ENCODE measurements at regions not wholly inside any gene's neighbourhood (a gene's known extent, or its start where the extent isn't known, plus 50 kb on each side); places are given as distances from the start of the nearest gene placed in this dataset.

DNA sequence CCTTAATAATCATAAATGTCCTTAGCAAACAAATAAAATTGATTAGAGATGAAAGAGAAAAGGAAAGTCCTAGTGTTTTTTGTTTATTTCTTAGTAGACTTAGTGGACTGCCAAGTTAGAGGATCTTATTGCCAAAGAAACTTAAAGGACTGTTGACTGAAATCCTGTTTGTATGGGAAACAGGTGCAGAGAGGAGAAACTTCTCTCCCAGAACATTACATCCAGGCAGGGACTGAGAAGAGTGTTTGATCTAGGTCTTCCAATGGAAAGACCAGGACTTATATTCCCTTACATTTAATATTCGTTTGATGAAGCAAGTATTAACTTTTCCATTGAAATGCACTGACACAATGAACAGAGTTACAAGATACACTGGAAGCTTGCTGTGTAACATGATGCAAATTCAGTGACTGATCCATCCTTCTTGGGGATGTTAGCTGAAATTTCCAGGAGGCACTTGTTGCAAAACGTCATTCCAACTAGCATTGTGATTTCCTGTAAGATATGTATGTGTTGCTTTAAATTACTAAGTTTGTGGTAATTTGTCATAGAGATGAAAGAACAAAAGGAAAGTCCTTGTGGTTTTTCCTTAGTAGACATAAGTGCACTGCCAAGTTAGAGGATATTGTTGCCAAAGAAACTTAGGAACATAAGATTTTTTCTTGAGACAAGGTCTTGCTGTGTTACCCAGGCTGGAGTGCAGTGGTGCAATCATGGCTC lies 505.6 kb downstream of the STIM2 start:
- POLR2A ChIA-PET, result no interaction called here
- BruUV-seq (replicated peaks), result no TSS peak
- Histone ChIP-seq H3K4me1 (ENCODE audit: control insufficient read depth, insufficient read depth, low read length) (no peaks in the 10 kb centered on the region), H3K4me3 (no peak overlapping the region), H3K27ac (ENCODE audit: control insufficient read depth, insufficient read depth) (no peak overlapping the region), H2AFZ (ENCODE audit: control insufficient read depth, low read depth, low read length) (no peak overlapping the region), H4K20me1 (ENCODE audit: control insufficient read depth, insufficient read depth) (no peaks in the 10 kb centered on the region), H3K9ac (ENCODE audit: control insufficient read depth, insufficient read depth, low read length) (no peak overlapping the region), H3K9me3 (replicated peaks; ENCODE audit: control insufficient read depth, insufficient read depth, low read length) (no peaks in the 10 kb centered on the region), H3K36me3 (ENCODE audit: control insufficient read depth in 2 of 2, insufficient read depth in 2 of 2, low read length in 1 of 2) (no peaks in the 10 kb centered on the region), H3K4me2 (ENCODE audit: control insufficient read depth, insufficient read depth) (no peak overlapping the region), H3K79me2 (ENCODE audit: control insufficient read depth, insufficient read depth, low read length) (no peaks in the 10 kb centered on the region), H3K27me3 (replicated peaks in 1 of 2; ENCODE audit: control insufficient read depth in 2 of 2, insufficient read depth in 2 of 2, low read length in 1 of 2) (no peaks in the 10 kb centered on the region)
- intact Hi-C loops (cut with micrococcal nuclease; ENCODE audit: unreplicated experiment), result no loop called here
- ATAC-seq (no peak), DNase-seq (ENCODE audit: low read depth, low spot score) (no peak), FAIRE-seq (no peak)
- SMC1A ChIA-PET (ENCODE audit: uncharacterized antibody, unreplicated experiment), result no interaction called here
- CTCF ChIA-PET, result no interaction called here
- RAD21 ChIA-PET (ENCODE audit: unreplicated experiment), result no interaction called here
- WGBS (ENCODE audit: insufficient coverage, insufficient replicate concordance, low lambda C conversion rate, missing lambda C conversion rate), result 0% methylated on average over 2 of the region's 2 CpGs
- in situ Hi-C loops (cut with MboI), result no loop called here
- TF ChIP-seq, protein P1, sequence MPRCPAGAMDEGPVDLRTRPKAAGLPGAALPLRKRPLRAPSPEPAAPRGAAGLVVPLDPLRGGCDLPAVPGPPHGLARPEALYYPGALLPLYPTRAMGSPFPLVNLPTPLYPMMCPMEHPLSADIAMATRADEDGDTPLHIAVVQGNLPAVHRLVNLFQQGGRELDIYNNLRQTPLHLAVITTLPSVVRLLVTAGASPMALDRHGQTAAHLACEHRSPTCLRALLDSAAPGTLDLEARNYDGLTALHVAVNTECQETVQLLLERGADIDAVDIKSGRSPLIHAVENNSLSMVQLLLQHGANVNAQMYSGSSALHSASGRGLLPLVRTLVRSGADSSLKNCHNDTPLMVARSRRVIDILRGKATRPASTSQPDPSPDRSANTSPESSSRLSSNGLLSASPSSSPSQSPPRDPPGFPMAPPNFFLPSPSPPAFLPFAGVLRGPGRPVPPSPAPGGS (IDR thresholded peaks at IDR 0.05; ENCODE audit: borderline replicate concordance, insufficient read depth, low read depth, low read length, poor library complexity, severe bottlenecking), result no peak
- TF ChIP-seq CHD2 (IDR thresholded peaks at IDR 0.05; ENCODE audit: borderline replicate concordance, low read depth, low read length) (no peak), CEBPZ (IDR thresholded peaks at IDR 0.05; ENCODE audit: low read depth, low read length) (no peak), CEBPB (IDR thresholded peaks at IDR 0.05; ENCODE audit: borderline replicate concordance in 1 of 2, low read depth in 2 of 2, low read length in 2 of 2) (no peak), SKIL (IDR thresholded peaks at IDR 0.05; ENCODE audit: low read depth, poor library complexity, severe bottlenecking) (no peak), RCOR1 (conservative IDR thresholded peaks at IDR 0.05; ENCODE audit: low read depth, low read length) (no peak), KAT2A (conservative IDR thresholded peaks at IDR 0.05; ENCODE audit: control insufficient read depth, low read depth, low read length) (no peak), EZH2 (IDR thresholded peaks at IDR 0.05; ENCODE audit: borderline replicate concordance, control insufficient read depth, low read depth, low read length) (no peak), ZBED1 (IDR thresholded peaks at IDR 0.05; ENCODE audit: borderline replicate concordance) (no peak), SIN3A (IDR thresholded peaks at IDR 0.05; ENCODE audit: low read depth, low read length) (no peak), HCFC1 (IDR thresholded peaks at IDR 0.05; ENCODE audit: low read length) (no peak), POLR2AphosphoS5 (IDR thresholded peaks at IDR 0.05; ENCODE audit: low read length) (no peak), YY1 (IDR thresholded peaks at IDR 0.05; ENCODE audit: low read depth, low read length) (no peak)
- TF ChIP-seq, protein P2, sequence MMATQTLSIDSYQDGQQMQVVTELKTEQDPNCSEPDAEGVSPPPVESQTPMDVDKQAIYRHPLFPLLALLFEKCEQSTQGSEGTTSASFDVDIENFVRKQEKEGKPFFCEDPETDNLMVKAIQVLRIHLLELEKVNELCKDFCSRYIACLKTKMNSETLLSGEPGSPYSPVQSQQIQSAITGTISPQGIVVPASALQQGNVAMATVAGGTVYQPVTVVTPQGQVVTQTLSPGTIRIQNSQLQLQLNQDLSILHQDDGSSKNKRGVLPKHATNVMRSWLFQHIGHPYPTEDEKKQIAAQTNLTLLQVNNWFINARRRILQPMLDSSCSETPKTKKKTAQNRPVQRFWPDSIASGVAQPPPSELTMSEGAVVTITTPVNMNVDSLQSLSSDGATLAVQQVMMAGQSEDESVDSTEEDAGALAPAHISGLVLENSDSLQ (IDR thresholded peaks at IDR 0.05), result no peak

Measured in GM12878 (cell line).